Daoy (cell line): ENCODE measurements at regions not wholly inside any gene's neighbourhood (a gene's known extent, or its start where the extent isn't known, plus 50 kb on each side); places are given as distances from the start of the nearest gene placed in this dataset.

Source experiments
- DNase-seq: peaks from one replicate; pipeline ENCODE4 v3.0.0-alpha.2; 2015; ENCODE audit warnings: low read depth

GRCh38 chr7:10684606-10685005, 289.1 kb upstream of the PHF14 start:
- DNase-seq, result no peak

DNA sequence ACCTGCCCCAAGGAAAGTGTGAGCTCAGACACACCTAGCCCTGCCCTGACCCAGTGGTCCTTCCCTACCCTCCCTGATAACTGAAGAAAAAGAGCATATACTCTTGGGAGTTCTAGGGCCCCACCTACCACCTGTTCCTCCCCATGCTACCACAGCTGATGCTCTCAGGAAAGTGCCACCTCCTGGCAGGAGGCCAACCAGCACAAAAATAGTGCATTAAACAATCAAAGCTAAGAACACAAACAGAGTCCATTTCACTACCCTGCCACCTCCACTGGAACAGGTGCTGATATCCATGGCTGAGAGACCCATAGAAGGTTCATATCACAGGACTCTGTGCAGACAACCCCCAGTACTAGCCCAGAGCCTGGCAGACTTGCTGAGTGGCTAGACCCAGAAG, 288.6 kb upstream of the PHF14 start:
- no peak for DNase-seq

GRCh38 chr7:10688544-10688943, 285.1 kb upstream of the PHF14 start:
- no peak for DNase-seq

DNA sequence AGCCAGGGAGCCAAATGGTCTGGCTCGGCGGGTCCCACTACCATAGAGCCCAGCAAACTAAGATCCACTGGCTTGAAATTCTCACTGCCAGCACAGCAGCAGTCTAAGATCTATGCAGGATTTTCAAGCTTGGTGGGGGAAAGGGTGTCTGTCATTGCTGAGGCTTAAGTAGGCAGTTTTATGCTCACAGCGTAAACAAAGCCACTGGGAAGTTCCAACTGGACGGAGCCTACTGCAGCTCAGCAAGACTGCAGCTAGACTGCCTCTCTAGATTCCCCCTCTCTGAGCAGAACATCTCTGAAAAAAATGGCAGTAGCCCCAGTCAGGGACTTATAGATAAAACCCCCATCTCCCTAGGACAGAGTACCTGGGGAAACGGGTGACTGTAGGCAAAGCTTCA, 277.6 kb upstream of the PHF14 start:
- no peak for DNase-seq

GRCh38 chr7:10703059-10703458, 270.6 kb upstream of the PHF14 start:
- DNase-seq, result no peak

DNA sequence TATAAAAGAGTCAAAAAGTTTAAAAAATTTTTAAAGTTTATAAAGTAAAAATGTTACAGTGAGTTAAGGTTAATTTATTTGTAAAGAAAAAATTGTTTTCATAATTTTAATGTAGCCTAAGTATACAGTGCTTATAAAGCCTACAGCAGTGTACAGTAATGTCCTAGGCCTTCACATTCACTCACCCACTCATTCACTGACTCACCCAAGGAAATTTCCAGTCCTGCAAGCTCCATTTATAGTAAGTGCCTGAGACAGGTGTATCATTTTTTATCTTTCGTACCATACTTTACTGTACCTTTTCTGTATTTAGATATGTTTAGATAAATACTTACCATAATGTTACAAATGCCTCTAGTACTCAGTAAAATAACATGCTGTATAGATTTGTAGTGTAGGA, 269.7 kb upstream of the PHF14 start:
- no peak for DNase-seq

DNA sequence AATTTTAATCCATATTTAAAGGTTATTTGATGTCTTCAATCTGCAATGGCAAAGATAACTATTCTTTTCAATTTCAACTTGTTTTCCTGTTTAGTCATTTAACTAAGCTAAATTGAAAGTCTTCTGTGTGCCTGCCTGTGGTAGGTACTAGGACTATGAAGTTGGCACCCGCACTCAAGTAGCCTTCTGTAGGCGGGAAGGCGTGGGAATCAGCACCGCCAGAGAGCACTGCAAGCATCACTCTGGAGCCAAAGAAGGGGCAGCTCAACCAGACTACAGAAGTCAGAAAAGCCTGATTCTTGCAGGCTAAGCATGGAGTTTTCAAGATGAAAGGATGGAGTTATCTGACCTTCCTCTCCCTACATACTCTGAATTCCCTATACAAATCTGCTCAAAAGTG, 269.0 kb upstream of the PHF14 start:
- no peak for DNase-seq

- DNase-seq, result no peak
These were observed 266.7 kb upstream of the PHF14 start for GRCh38 chr7:10706875-10707493.

DNA sequence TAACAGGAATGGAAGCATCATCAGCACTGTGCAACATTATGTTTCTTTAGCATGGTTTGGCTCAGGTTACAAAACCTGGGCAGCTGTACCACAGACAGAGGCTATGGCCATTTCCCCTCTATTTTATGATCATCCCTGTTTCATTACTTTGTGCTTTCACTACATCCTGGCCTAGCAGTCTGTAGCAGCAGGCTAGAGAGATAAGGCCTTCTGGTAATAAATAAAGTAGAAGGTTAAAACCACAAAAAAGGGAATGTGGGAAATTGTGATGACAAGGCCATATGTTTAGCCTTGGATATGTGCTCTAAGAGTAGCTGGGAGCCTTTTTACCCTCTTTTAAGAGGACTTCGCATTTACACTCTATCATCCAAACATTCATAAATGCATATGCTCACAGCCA, 266.2 kb upstream of the PHF14 start:
- no peak for DNase-seq

DNA sequence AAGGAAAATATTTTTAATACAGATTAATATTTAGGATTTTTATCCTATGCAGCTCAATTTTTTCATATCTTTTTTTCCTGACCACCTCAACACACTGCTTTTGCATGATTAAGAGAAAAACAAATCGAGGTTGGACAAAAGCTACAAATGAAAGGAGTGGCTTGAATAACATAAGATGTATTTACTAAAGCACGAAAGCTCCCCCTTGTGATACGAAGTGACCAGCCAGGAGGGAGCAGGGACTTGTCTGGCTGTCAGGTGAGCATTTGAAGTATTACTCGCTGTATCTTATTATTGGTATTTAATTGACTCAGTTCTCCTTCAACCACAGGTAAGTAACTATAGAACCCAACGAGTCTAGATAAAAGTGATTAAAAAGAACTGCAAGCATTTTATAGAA, 265.2 kb upstream of the PHF14 start:
- DNase-seq, result no peak

DNA sequence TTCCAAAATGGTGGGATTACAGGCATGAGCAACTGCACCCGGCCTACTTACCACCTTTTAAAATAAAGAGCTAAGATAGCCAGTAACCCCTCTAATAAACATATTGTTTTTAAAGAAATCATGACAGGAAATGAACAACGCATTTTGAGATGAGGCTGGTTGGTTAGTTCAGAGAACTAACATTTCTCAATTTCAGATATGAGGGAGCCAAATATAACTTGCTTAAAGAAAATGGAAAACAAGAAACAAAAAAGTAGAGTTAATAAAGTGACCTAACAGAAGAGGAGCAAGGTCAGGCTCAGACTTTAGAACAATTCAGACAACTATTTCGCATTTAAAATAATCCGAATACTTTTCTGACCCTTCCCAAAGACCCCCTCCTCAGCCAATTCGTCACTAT, 254.9 kb upstream of the PHF14 start:
- DNase-seq, result no peak

DNA sequence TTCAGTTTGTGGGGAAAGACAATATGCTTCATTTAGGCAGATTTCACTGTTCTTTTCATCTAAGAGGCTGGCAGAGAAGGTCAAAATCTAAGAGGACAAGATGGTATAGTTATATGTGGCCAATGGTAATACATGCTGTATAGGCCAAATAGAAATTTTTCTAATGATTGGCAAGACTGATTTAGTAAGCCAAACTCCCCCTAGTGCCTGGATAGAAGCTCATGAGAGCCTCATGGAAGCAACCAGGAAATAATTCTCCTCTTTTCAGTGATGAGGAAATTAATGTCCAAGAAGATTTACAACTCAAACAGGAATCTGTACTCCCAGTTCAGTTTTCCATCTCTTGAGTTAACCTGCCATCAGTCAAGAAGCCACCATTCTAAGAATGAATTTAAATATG, 253.6 kb upstream of the PHF14 start:
- DNase-seq, result no peak

- DNase-seq, result no peak
These were observed 252.4 kb upstream of the PHF14 start for GRCh38 chr7:10721289-10721688.

DNA sequence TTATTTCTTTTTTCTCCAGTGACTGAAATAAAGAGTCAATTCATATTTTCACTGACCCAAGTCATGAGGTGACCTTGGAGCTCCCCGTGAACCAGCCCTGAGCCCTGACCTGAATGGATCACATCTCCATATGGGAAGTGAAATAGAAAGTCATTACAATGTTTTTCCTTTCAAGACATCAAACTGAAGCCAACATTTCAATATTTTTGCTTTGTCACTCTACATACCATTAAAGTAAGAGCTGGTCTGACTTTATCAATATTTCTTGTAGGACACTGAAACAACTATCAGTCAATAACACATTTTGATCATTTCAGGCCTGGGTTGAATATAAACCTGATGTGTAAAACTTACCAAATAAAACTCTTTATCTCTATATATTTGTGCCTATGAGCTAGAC, 249.8 kb upstream of the PHF14 start:
- DNase-seq, result no peak

DNA sequence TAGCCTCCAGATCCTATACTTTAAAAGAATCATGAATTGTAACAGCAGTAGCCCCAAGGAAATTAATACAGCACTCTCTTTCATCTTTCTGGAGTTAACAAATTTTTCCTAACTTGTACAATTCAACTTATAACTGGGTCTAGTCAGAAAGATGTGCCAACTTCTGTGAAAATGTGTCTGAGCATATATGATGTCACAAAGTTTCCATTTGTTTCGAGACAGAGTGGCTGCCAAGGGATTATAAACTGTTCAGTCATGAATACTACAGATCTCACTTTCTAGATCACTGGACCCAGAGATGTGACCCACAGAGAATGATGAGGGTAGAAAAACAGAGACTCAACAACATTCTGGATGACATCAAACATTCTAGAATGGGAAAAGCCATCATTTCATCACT, 249.2 kb upstream of the PHF14 start:
- no peak for DNase-seq

DNA sequence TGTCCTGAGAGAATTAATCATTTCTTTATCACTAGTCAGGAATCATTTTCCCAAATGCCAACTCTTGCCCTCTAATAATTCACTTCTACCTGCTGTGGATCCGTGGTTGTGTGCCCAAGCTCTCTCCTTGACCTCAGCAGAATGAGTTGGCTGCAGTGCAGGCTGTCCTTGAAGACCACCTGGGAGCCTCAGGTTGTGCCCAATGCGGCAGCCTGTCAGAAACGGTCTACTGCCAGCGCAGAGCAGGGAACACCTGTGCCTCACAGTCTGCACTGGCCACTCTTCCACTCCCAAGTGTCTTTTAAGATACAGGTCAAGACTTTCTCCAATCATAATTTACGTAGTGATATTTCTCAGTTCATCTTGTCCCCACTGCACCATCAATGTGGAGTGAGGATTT, 246.0 kb upstream of the PHF14 start:
- DNase-seq, result no peak

DNA sequence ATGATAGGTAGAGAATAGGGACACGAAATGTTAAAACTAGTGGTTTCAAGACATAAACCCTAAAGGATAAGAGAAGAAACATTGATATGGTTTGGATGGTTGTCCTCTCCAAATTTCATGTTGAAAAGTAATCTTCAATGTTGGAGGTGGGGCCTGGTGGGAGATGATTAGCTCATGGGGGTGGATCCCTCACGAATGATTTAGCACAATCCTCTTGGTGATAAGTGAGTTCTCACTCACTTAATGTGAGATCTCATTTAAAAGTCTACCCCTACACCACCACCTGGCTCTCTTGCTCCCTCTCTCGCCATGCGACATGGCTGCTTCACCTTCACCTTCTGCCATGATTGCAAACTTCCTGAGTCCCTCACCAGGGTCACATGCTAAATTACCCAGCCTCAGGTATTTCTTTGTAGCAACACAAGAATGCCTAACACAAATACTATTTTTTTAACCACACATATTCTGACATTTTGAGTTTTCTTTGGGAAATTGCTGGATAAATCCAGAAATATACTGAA, 242.4 kb upstream of the PHF14 start:
- no peak for DNase-seq

- DNase-seq, result no peak
These were observed 239.9 kb upstream of the PHF14 start for GRCh38 chr7:10733747-10734146.

DNA sequence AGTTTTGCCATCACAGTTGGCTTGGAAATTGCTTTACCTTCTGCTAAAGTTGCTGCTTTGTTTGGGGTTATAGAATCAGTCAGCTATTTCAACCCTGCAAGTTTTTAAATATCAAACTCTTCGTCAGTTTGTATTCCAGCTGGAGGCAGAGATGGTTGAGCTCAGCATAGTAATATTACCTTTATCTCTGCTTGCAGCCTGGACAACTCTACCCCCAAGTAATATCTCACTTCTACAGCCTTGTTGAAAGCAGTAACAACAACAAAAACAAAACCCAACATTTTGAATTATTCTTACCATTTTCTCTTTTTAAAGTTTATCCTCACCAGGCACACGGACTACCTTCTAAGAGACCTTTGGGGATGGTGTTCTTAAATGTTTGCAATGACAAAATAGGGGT, 239.1 kb upstream of the PHF14 start:
- DNase-seq, result no peak

GRCh38 chr7:10739401-10739800, 234.3 kb upstream of the PHF14 start:
- no peak for DNase-seq

GRCh38 chr7:10740805-10741204, 232.9 kb upstream of the PHF14 start:
- DNase-seq, result no peak

- no peak for DNase-seq
These were observed 216.7 kb upstream of the PHF14 start for GRCh38 chr7:10756981-10757380.

- DNase-seq, result no peak
These were observed 214.6 kb upstream of the PHF14 start for GRCh38 chr7:10759120-10759519.

DNA sequence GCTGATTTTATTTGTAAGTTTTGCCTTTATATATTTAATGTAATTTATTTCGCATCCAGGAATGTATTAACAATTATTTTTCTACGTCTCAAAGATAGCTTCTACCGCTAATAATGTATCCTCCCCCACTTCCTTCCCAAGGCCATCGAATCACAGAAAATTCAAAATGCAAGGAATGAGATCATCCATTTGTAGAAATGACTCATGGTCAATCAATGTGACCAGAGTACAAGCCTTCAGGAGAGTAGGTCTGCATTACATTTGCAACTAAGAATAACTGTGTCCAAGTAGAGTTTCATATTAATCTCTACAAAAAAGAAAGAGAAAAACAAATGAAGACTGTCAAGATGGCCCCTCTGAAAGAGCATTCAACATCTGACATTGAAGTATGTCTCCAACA, 205.9 kb upstream of the PHF14 start:
- DNase-seq, result no peak
